GM19468 (cell line): ENCODE measurements at regions not wholly inside any gene's neighbourhood (a gene's known extent, or its start where the extent isn't known, plus 50 kb on each side); places are given as distances from the start of the nearest gene placed in this dataset.

Experiments used
- ATAC-seq: cut with Tn5 transposase; IDR thresholded peaks from one replicate; pipeline ENCODE4 v1.9.1; 2021; ENCODE audit warnings: mild to moderate bottlenecking, moderate library complexity, moderate number of reproducible peaks; ENCODE audit not compliant: unreplicated experiment; ENCODE audit errors: extremely low read depth

- no peak for ATAC-seq
Measured at GRCh38 chr5:166178411-166179080, 2112.9 kb upstream of the WWC1 start.

GRCh38 chr5:166185185-166185584 lies 2106.3 kb upstream of the WWC1 start:
- no peak for ATAC-seq

DNA sequence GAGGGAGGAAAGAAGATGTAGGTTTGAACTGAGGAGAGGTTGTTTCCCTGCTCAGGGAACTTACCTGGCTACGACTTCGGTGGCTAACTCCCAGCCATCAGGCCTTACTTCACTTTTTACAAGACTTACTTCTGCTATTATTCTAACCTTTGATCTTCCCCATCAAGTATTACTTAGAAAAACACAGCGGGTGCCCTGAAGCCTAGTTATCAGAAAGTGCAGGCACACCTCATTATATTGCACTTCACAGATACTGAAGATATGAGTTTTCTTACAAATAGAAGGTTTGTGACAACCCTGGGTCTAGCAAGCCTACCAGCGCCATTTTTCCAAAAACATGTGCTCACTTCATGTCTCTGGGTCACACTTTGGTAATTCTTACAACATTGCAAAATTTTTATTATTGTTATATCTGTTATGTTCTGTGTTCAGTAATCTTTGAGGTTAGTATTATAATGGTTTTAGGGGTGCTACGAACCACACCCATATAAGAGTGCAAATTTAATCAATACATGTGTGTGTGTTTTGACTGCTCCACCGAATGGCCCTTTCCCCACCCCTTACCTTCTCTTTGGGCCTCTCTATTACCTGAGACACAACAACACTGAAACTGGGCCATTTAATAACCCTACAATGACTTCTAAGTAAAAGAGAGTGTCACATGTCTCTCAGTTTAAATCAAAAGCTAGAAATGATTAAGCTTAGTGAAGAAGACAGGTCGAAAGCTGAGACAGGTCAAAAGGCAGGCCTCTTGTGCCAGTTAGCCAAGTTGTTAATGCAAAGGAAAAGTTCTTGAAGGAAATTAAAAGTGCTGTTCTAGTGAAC lies 2102.7 kb upstream of the WWC1 start:
- no peak for ATAC-seq

DNA sequence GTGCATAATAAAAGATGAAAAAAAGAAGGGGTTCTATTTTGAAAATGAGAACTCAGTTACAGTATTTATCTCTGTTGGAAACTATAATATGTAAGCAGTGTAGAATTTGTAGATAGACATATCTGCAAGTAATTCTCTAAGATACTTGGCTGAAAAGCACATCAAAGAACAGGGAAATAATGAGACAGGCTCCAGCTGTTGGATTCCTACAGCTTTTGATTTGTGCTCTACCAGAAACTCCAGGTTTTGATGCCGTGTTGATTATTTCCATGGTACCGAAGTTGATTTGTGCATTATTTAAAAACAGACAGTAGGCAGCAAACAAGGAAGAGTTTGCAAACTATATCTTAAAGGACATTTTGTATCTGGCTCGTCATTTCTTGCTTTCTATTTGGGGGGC lies 2098.7 kb upstream of the WWC1 start:
- no peak for ATAC-seq

DNA sequence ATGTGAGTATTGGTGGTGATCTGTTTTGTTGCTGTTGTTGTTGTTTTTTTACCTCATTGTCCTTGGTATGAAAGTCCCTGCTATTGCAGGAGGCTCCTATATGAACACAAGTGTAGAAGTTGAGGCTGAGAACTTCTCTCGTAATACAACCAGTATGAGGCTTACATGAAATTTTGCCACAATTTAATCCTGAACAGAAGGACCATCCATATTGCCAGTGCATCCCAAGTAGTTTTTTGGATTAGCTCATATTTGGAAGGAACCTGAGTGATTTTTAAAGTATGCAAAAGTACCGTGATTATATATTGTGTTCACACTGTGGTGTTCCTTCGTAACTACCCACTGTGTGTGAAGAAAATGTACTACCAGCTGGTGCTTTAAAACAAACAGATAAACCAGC lies 2095.5 kb upstream of the WWC1 start:
- no peak for ATAC-seq

- ATAC-seq = no peak
Measured at GRCh38 chr5:166200532-166200931, 2090.9 kb upstream of the WWC1 start.

DNA sequence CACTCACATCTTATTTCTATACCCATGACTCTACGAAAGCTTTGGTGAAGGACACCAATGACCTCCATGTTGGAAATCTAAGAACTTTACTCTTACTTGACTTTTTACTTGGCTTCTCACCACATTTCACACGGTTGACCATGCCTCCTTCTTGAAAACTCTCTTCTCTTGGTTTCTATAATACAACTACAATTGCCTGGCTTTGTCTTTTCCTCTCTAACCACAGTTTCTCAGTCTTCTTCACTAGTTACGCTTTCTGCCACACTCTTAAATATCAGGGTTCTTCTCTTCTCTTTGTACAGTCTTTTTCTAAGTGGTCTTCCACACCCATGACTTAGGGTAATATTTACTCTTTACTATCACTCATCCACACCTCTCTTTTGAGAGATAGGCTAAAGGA lies 2079.8 kb upstream of the WWC1 start:
- no peak for ATAC-seq

- no peak for ATAC-seq
Measured at GRCh38 chr5:166236327-166236726, 2055.1 kb upstream of the WWC1 start.

DNA sequence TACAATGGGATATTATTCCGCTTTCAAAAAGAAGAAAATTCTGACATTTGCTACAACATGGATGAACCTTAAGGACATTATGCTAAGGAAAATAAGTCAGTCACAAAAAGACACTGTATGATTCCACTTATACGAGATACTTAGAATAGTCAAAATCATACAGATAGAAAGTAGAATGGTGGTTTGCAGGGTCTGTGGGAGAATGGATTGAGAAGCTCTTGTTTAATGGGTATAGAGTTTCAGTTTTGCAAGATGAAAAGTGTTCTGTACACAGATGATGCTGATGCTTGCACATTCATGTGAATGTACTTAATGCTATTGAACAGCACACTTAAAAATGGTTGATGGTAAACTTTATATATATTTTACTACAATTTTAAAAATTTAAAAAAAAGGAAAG lies 2050.7 kb upstream of the WWC1 start:
- no peak for ATAC-seq

- no peak for ATAC-seq
Measured at GRCh38 chr5:166245556-166245955, 2045.9 kb upstream of the WWC1 start.

DNA sequence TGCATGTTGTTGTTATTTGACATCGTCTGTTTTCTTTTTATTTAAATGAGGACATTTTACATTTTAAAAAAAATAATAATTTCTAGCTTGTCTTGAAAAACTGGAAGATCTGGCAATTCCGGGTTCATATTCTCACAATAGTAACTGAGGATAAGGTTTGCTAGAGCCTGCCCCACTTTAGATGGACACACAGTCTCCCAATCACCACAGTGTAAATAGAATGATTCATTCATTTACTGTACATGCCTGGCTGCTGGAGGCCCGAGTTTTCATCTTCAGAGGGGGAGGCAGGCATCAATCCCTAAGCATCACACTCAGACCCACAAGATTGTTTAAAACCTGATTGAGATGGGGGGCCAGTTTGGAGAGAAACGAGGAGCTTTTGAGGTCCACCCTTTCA lies 2039.7 kb upstream of the WWC1 start:
- no peak for ATAC-seq

- no peak for ATAC-seq
Measured at GRCh38 chr5:166257661-166258060, 2033.8 kb upstream of the WWC1 start.

GRCh38 chr5:166262395-166262794 lies 2029.0 kb upstream of the WWC1 start:
- no peak for ATAC-seq

DNA sequence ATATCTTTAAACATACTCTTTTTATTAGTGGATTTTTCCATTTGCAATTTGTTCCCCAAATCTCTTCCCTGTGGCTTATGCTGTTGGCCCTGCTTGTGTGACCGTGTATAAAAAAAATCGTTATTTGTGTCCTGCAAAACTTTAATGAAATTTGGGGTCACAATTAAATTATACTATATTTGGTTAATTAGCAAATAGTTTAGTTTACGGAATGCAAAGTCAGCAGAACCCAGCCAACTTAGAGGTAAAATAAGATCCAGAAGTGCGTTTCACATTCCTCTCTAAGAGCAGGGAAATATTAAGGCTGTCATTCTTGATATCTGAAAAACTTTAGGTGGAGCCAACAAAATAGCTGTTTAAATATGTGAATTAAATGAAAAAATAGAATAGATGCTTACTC lies 2023.5 kb upstream of the WWC1 start:
- no peak for ATAC-seq

DNA sequence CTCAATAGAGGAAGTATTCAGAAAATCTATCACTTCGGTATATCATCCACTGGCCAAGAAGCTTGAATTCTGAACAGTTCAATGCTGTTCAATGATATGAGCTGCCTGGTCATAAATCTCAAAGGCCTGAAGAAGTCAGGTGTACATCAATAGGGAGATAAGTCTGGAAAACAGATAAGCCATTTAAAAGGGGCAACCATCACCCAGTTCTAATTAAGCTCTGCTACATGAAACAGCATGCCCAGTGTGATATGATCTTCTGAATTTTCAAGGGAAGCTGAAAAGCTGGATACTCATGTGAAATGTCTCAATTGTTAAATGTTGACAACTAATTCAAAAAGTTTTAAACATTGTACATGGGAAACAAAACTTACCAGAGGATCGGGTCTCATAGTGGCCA lies 2020.7 kb upstream of the WWC1 start:
- no peak for ATAC-seq

DNA sequence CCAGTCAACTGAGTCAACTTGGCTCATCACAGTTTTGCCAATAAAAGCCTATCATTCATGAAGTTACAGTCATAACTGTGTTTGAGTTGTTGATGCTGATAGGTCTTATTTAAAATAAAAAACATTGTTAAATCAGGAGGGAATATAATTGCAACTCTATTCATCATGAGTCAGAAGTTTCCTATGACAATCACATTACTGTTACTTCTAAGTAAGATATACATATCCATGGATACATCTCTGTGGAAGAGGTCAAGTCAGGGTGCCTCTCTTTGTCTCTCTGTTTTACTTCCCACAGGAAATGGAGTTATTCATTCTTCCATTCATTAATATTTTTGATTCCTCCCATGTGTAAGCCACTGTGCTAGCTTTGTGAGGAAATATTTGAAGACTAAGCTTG lies 2015.4 kb upstream of the WWC1 start:
- ATAC-seq = no peak

GRCh38 chr5:166279828-166280227 lies 2011.6 kb upstream of the WWC1 start:
- no peak for ATAC-seq

GRCh38 chr5:166281433-166281832 lies 2010.0 kb upstream of the WWC1 start:
- no peak for ATAC-seq

DNA sequence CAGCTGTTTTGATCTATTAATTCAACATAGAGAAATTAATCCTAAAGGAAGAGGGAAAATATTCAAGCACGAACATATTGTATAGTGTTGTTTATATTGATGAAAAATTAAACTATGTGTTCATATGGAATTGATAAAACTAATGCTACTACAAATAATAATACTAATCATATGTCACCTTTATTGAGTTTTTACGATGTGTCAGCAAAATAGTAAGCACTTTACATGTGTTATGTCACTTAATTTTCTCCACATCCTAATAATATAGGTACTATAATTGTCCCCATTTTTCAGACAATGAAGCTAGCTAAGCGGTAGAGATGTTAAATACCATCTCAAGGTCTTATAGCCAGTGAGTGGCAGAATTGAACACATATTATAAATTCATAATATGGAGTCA lies 2008.5 kb upstream of the WWC1 start:
- ATAC-seq = no peak

GRCh38 chr5:166285361-166285760 lies 2006.1 kb upstream of the WWC1 start:
- ATAC-seq = no peak

- ATAC-seq = no peak
Measured at GRCh38 chr5:166286832-166287231, 2004.6 kb upstream of the WWC1 start.

DNA sequence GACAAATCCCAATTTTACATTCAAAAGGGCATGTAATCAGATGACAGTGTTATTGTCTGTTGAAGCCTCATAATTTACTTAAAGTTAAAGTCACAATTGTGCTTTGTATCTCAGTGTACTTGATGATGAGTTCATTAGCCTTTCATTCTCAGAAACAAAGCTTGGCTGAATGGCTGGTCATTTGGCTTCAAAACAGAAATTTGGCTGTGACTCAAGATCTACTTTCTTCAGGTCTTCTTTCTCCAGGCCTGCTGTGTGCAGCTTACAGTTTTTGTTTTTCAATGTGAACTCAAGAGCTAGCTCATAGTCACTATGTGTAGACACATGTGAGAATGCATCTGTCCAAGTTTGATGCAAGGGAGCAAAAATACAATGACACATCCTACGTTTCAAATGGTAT lies 2003.6 kb upstream of the WWC1 start:
- no peak for ATAC-seq
